SK-N-SH (cell line): ENCODE measurements at regions not wholly inside any gene's neighbourhood (a gene's known extent, or its start where the extent isn't known, plus 50 kb on each side); places are given as distances from the start of the nearest gene placed in this dataset.

Experiments used
- CTCF ChIA-PET: fragments of 300-600, 350-600 bp; formaldehyde crosslinking; extraction: SDS; loops from one replicate; lab custom pipeline; 2021; lab: Yijun Ruan, JAX
- POLR2A ChIA-PET: fragments of 350-600 bp; sonication (Branson Sonifier 250); formaldehyde crosslinking; extraction: SDS; loops from one replicate; lab custom pipeline; 2020; ENCODE audit warnings: antibody characterized with exemption, inconsistent platforms; lab: Yijun Ruan, JAX
- DNase-seq: peaks from one replicate; pipeline ENCODE4 v3.0.0; 2012
- H2AFZ ChIP-seq: fragments of 200-600 bp; sonication (generic); 2 replicates; pipeline ENCODE4 v1.8.1; 2016; ENCODE audit warnings: antibody characterized with exemption, mild to moderate bottlenecking, low read depth
- H3F3A ChIP-seq: fragments of 200-600 bp; sonication (generic); replicated peaks from 2 replicates; pipeline ENCODE3; 2016; ENCODE audit warnings: antibody characterized with exemption, mild to moderate bottlenecking; ENCODE audit not compliant: insufficient read depth
- H3K27ac ChIP-seq, 2 experiments: fragments of 200-500 bp in 1 of 2; fragments of 200-600 bp in 1 of 2; sonication (Bioruptor generic) in 1 of 2; sonication (generic), shearing (Covaris generic) in 1 of 2; 2 replicates each; pipeline versions ENCODE4 v1.5.1 to v1.6.1; 2014 to 2016; ENCODE audit warnings: low read depth in 2 of 2, inconsistent platforms in 1 of 2, low read length in 1 of 2, mild to moderate bottlenecking in 1 of 2, mixed read lengths in 1 of 2
- H3K27me3 ChIP-seq: fragments of 200-600 bp; sonication (generic), shearing (Covaris generic); 2 replicates; pipeline ENCODE4 v1.6.1; 2016; ENCODE audit warnings: mixed run types; ENCODE audit not compliant: insufficient read depth
- H3K36me3 ChIP-seq, 2 experiments: fragments of 200-500 bp in 1 of 2; fragments of 200-600 bp in 1 of 2; sonication (Bioruptor generic) in 1 of 2; sonication (generic) in 1 of 2; replicated peaks in 1 of 2; 2 replicates each; pipeline versions ENCODE3 to v1.5.1; 2014 to 2016; ENCODE audit warnings: low read length in 1 of 2, mild to moderate bottlenecking in 1 of 2; ENCODE audit not compliant: insufficient read depth in 2 of 2, control insufficient read depth in 1 of 2
- H3K4me1 ChIP-seq, 2 experiments: fragments of 200-500 bp in 1 of 2; fragments of 200-600 bp in 1 of 2; sonication (Bioruptor generic) in 1 of 2; sonication (generic), shearing (Covaris generic) in 1 of 2; 2 replicates each; pipeline versions ENCODE4 v1.5.1 to v1.6.1; 2014 to 2016; ENCODE audit warnings: low read depth in 1 of 2, low read length in 1 of 2, mixed run types in 1 of 2; ENCODE audit not compliant: insufficient read depth in 2 of 2, control insufficient read depth in 1 of 2
- H3K4me2 ChIP-seq: fragments of 200-600 bp; sonication (generic), shearing (Covaris generic); 2 replicates; pipeline ENCODE4 v1.6.1; 2017; ENCODE audit warnings: mixed run types
- H3K4me3 ChIP-seq, 2 experiments: fragments of 200-500 bp in 1 of 2; fragments of 200-600 bp in 1 of 2; sonication (Bioruptor generic) in 1 of 2; sonication (generic), shearing (Covaris generic) in 1 of 2; 2 replicates each; pipeline versions ENCODE4 v1.5.1 to v1.8.1; 2014 to 2016; ENCODE audit warnings: low read depth in 2 of 2, inconsistent platforms in 1 of 2, low read length in 1 of 2, mild to moderate bottlenecking in 1 of 2, mixed read lengths in 1 of 2, moderate library complexity in 1 of 2
- H3K79me2 ChIP-seq: fragments of 200-600 bp; sonication (generic); 2 replicates; pipeline ENCODE4 v1.8.1; 2017; ENCODE audit warnings: mild to moderate bottlenecking; ENCODE audit not compliant: insufficient read depth
- H3K9ac ChIP-seq: fragments of 200-600 bp; sonication (generic); 2 replicates; pipeline ENCODE4 v1.6.1; 2017; ENCODE audit warnings: mixed run types
- H3K9me2 ChIP-seq: fragments of 200-600 bp; sonication (generic); 2 replicates; pipeline ENCODE4 v1.6.1; 2017; ENCODE audit warnings: mixed run types
- H3K9me3 ChIP-seq: fragments of 200-600 bp; sonication (generic); 2 replicates; pipeline ENCODE4 v1.6.1; 2017; ENCODE audit warnings: mixed run types, mild to moderate bottlenecking, moderate library complexity
- H4K20me1 ChIP-seq: fragments of 200-600 bp; sonication (generic); 2 replicates; pipeline ENCODE4 v1.6.1; 2017; ENCODE audit warnings: mild to moderate bottlenecking, mixed run types; ENCODE audit not compliant: insufficient read depth
- CHD2 ChIP-seq: fragments of 150-350 bp; IDR thresholded peaks from 2 replicates; pipeline ENCODE4 v1.6.1; 2018; ENCODE audit warnings: low read length; ENCODE audit not compliant: partially characterized antibody
- GABPA ChIP-seq: IDR thresholded peaks from 2 replicates; pipeline ENCODE4 v1.4.0; 2012; ENCODE audit warnings: low read depth, mild to moderate bottlenecking
- MXI1 ChIP-seq: IDR thresholded peaks from 2 replicates; pipeline ENCODE4 v1.6.1; 2012; ENCODE audit warnings: mild to moderate bottlenecking, low read depth, low read length, improper control_type of control experiment
- NFIC ChIP-seq: IDR thresholded peaks from 2 replicates; pipeline ENCODE4 v1.4.0; 2012; ENCODE audit warnings: borderline replicate concordance
- POLR2AphosphoS5 ChIP-seq: IDR thresholded peaks from 2 replicates; pipeline ENCODE4 v1.6.1; 2012; ENCODE audit warnings: low read depth, low read length
- RAD21 ChIP-seq: IDR thresholded peaks from 2 replicates; pipeline ENCODE4 v1.6.1; 2012; ENCODE audit warnings: mild to moderate bottlenecking, low read length
- RCOR1 ChIP-seq: fragments of 150-350 bp; IDR thresholded peaks from 2 replicates; pipeline ENCODE4 v1.6.1; 2017; ENCODE audit warnings: antibody characterized with exemption, low read length
- RFX5 ChIP-seq: IDR thresholded peaks from 2 replicates; pipeline ENCODE4 v1.6.1; 2012; ENCODE audit warnings: mild to moderate bottlenecking, improper control_type of control experiment, low read length
- YY1 ChIP-seq: IDR thresholded peaks from 2 replicates; pipeline ENCODE4 v1.4.0; 2012; ENCODE audit warnings: low read depth, mild to moderate bottlenecking
- WGBS: methylation state at CpG from one replicate; pipeline ENCODE4 v1.1.6; 2017; ENCODE audit warnings: low lambda C conversion rate; 5-methylcytosine and 5-hydroxymethylcytosine counted together
- TF ChIP-seq, protein P1 (sequence below): IDR thresholded peaks from 2 replicates; pipeline ENCODE4 v1.6.1; 2012; ENCODE audit warnings: mild to moderate bottlenecking, low read depth, low read length, moderate library complexity
- TF ChIP-seq, protein P2 (sequence below): IDR thresholded peaks from 2 replicates; pipeline ENCODE4 v1.4.0; 2012; ENCODE audit warnings: low read depth
- TF ChIP-seq, protein P3 (sequence below): fragments of 150-350 bp; IDR thresholded peaks from 2 replicates; pipeline ENCODE4 v1.6.1; 2016; ENCODE audit warnings: mild to moderate bottlenecking, low read depth, low read length
- TF ChIP-seq, protein P4 (sequence below): fragments of 150-350 bp; IDR thresholded peaks from 2 replicates; pipeline ENCODE4 v1.6.1; 2017; ENCODE audit warnings: antibody characterized with exemption, low read length, low read depth, borderline replicate concordance
- TF ChIP-seq, protein P5 (sequence below): fragments of 200-600 bp; sonication (generic); IDR thresholded peaks from 2 replicates; pipeline ENCODE4 v1.6.1; 2017; ENCODE audit warnings: antibody characterized with exemption, mild to moderate bottlenecking, moderate library complexity

DNA sequence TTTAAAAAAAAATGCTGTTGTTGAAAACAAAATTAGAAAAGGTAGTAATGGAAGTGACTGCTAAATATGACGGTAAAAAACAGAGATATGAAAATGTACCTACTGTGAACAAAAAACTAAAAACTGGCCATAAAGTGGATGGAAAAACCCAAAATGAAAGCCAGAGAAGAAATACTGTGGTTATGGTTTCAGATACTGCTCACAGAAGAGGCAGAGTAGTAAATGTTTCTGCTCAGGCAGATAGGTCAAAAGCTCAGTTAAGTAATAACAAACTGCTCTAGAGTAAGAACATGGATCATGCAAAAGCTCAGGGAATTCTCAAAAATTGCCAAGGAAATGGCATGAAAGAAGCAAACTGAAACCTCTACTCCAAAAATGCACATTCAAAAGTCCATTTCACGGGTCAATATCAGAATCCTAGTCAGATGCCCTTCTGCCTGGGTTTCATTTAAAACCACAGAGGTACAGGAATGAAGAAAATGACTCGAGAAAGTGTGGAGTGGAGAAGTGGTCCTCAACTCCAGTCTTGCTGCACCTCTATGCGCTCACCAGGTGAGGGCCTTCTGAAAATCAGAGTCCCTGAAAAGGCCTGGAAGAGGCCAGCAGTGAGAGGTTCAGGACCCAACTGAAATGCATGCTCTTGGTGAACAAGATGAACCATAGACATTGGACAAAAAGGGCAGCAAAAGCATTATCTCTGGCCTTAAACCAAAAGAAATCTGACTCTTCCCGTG, 315.0 kb upstream of the SPRY2 start (continued):
- TF ChIP-seq, protein P1, sequence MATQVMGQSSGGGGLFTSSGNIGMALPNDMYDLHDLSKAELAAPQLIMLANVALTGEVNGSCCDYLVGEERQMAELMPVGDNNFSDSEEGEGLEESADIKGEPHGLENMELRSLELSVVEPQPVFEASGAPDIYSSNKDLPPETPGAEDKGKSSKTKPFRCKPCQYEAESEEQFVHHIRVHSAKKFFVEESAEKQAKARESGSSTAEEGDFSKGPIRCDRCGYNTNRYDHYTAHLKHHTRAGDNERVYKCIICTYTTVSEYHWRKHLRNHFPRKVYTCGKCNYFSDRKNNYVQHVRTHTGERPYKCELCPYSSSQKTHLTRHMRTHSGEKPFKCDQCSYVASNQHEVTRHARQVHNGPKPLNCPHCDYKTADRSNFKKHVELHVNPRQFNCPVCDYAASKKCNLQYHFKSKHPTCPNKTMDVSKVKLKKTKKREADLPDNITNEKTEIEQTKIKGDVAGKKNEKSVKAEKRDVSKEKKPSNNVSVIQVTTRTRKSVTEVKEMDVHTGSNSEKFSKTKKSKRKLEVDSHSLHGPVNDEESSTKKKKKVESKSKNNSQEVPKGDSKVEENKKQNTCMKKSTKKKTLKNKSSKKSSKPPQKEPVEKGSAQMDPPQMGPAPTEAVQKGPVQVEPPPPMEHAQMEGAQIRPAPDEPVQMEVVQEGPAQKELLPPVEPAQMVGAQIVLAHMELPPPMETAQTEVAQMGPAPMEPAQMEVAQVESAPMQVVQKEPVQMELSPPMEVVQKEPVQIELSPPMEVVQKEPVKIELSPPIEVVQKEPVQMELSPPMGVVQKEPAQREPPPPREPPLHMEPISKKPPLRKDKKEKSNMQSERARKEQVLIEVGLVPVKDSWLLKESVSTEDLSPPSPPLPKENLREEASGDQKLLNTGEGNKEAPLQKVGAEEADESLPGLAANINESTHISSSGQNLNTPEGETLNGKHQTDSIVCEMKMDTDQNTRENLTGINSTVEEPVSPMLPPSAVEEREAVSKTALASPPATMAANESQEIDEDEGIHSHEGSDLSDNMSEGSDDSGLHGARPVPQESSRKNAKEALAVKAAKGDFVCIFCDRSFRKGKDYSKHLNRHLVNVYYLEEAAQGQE, result no peak
- TF ChIP-seq, protein P2, sequence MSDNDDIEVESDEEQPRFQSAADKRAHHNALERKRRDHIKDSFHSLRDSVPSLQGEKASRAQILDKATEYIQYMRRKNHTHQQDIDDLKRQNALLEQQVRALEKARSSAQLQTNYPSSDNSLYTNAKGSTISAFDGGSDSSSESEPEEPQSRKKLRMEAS, result no peak
- TF ChIP-seq YY1 (no peak), CHD2 (no peak), RCOR1 (no peak)
- TF ChIP-seq, protein P3, sequence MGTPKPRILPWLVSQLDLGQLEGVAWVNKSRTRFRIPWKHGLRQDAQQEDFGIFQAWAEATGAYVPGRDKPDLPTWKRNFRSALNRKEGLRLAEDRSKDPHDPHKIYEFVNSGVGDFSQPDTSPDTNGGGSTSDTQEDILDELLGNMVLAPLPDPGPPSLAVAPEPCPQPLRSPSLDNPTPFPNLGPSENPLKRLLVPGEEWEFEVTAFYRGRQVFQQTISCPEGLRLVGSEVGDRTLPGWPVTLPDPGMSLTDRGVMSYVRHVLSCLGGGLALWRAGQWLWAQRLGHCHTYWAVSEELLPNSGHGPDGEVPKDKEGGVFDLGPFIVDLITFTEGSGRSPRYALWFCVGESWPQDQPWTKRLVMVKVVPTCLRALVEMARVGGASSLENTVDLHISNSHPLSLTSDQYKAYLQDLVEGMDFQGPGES, result no peak

DNA sequence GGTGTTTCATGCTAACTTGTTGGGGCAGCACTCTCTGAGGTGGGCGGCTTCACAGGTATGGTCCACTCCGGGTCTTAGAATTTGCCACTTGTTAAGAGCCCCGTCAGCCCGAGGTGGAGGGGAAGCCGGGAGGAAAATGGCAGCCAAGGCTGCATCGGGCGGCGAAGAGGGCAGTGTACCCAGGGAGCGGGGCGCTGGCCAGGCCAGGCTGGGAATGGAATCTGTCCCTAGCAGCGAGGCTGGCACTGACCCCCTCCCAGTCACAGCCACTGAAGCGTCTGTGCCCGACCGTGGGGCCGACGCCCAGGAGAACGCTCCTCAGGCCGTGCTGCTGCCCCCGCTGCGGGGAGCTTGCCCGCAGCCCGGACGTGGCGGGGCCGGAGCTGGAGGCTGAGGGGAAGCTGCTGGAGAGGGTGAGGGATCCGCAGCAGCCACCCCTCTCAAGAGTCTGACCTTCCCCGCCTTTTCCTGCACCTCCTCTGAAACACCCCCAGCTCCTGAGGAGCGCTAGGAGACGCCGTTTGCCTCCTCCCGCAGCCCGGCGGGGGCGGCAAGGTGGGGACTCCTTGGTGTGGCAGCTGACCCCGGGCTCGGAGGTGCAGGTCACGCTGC, 313.8 kb upstream of the SPRY2 start:
- Histone ChIP-seq H3K27ac (no peak overlapping the region), H3K9me3 (no peaks in the 10 kb centered on the region), H3K27me3 (no peaks in the 10 kb centered on the region), H3F3A (no peaks in the 10 kb centered on the region), H3K79me2 (no peaks in the 10 kb centered on the region), H3K4me2 (no peak overlapping the region), H3K4me3 (no peak overlapping the region), H3K4me1 (no peaks in the 10 kb centered on the region), H3K9me2 (no peaks in the 10 kb centered on the region), H2AFZ (no peak overlapping the region), H3K36me3 (no peaks in the 10 kb centered on the region), H4K20me1 (no peaks in the 10 kb centered on the region), H3K9ac (no peak overlapping the region)
- POLR2A ChIA-PET, result no interaction called here
- no peak for DNase-seq
- CTCF ChIA-PET, result interaction anchor here (0.7 kb wide), 1 partner anchor 193 kb away, joined by 3 read pairs; no protein-coding TSS in a partner anchor
- TF ChIP-seq POLR2AphosphoS5 (no peak), RCOR1 (no peak), CHD2 (no peak), RFX5 (no peak), YY1 (no peak), RAD21 (no peak), MXI1 (no peak), GABPA (no peak), NFIC (no peak)
- TF ChIP-seq, protein P1, result no peak
- TF ChIP-seq, protein P3, result no peak
- TF ChIP-seq, protein P4, sequence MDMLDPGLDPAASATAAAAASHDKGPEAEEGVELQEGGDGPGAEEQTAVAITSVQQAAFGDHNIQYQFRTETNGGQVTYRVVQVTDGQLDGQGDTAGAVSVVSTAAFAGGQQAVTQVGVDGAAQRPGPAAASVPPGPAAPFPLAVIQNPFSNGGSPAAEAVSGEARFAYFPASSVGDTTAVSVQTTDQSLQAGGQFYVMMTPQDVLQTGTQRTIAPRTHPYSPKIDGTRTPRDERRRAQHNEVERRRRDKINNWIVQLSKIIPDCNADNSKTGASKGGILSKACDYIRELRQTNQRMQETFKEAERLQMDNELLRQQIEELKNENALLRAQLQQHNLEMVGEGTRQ, result no peak
- TF ChIP-seq, protein P5, sequence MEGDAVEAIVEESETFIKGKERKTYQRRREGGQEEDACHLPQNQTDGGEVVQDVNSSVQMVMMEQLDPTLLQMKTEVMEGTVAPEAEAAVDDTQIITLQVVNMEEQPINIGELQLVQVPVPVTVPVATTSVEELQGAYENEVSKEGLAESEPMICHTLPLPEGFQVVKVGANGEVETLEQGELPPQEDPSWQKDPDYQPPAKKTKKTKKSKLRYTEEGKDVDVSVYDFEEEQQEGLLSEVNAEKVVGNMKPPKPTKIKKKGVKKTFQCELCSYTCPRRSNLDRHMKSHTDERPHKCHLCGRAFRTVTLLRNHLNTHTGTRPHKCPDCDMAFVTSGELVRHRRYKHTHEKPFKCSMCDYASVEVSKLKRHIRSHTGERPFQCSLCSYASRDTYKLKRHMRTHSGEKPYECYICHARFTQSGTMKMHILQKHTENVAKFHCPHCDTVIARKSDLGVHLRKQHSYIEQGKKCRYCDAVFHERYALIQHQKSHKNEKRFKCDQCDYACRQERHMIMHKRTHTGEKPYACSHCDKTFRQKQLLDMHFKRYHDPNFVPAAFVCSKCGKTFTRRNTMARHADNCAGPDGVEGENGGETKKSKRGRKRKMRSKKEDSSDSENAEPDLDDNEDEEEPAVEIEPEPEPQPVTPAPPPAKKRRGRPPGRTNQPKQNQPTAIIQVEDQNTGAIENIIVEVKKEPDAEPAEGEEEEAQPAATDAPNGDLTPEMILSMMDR, result no peak
- 89% methylated on average over 16 of the region's 37 CpGs for WGBS
